Skeletal muscle tissue (tissue), 3 donors: ENCODE measurements at regions not wholly inside any gene's neighbourhood (a gene's known extent, or its start where the extent isn't known, plus 50 kb on each side); places are given as distances from the start of the nearest gene placed in this dataset.

Experiments used
- H3K27ac ChIP-seq: one replicate; pipeline ENCODE4 v1.7.0; 2013; ENCODE audit warnings: mild to moderate bottlenecking, low read depth, low read length, inconsistent platforms
- H3K27me3 ChIP-seq, 3 donors: one replicate each; pipeline ENCODE4 v1.7.0; 2013; ENCODE audit warnings: low read length in 3 of 3; ENCODE audit not compliant: control insufficient read depth in 3 of 3, insufficient read depth in 3 of 3
- H3K36me3 ChIP-seq, 3 donors: one replicate each; pipeline ENCODE4 v1.7.0; 2013; ENCODE audit warnings: low read length in 3 of 3; ENCODE audit not compliant: control insufficient read depth in 3 of 3, insufficient read depth in 3 of 3
- H3K4me1 ChIP-seq, 3 donors: one replicate each; pipeline ENCODE4 v1.7.0; 2013; ENCODE audit warnings: low read length in 3 of 3, mild to moderate bottlenecking in 3 of 3; ENCODE audit not compliant: control insufficient read depth in 3 of 3, insufficient read depth in 3 of 3
- H3K4me3 ChIP-seq, 3 donors: one replicate each; pipeline ENCODE4 v1.7.0; 2013; ENCODE audit warnings: low read length in 3 of 3
- H3K9ac ChIP-seq, 3 donors: one replicate each; pipeline ENCODE4 v1.7.0; 2013; ENCODE audit warnings: low read length in 3 of 3, mild to moderate bottlenecking in 3 of 3, moderate library complexity in 2 of 3, low read depth in 1 of 3
- H3K9me3 ChIP-seq, 3 donors: one replicate each; pipeline ENCODE4 v1.7.0; 2013; ENCODE audit warnings: low read length in 3 of 3; ENCODE audit not compliant: control insufficient read depth in 3 of 3
- donor health status: Osteomylitis.

- Histone ChIP-seq H3K4me3 (no peak overlapping the region), H3K27me3 (peaks cover 0 to 2% (median 0%) of the 10 kb centered on the region in 3 donors), H3K9ac (no peak overlapping the region), H3K36me3 (no peaks in the 10 kb centered on the region), H3K27ac (no peak overlapping the region), H3K9me3 (no peaks in the 10 kb centered on the region), H3K4me1 (peaks cover 12 to 14% (median 13%) of the 10 kb centered on the region in 3 donors)
Observed at GRCh38 chr4:184953971-184954370, 64.3 kb upstream of the HELT start.

DNA sequence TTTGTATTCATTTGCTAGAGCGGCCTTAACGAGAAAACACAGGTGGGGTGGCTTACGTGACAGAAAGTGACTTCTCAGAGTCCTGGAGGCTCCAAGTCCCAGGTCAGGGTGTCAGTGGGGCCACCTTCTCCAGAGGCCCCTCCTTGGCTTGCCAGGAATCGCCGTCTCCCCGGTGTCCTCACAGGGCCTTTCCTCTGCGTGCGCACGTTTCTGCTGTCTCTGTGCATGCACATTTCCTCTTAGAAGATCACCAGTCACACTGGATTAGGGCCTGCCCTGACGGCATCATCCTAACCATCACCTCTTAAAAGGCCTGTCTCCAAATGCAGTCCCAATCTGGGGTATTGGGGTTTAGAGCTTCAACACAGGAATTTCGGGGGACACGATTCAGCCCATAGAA lies 63.8 kb upstream of the HELT start:
- Histone ChIP-seq H3K9ac (no peak overlapping the region), H3K27me3 (no peaks in the 10 kb centered on the region), H3K9me3 (no peaks in the 10 kb centered on the region), H3K4me3 (no peak overlapping the region), H3K4me1 (peaks cover 12 to 18% (median 16%) of the 10 kb centered on the region in 3 donors), H3K36me3 (no peaks in the 10 kb centered on the region), H3K27ac (no peak overlapping the region)

GRCh38 chr4:184955116-184955515 lies 63.2 kb upstream of the HELT start:
- no peak overlapping the region for H3K4me3 ChIP-seq
- H3K27ac ChIP-seq = no peak overlapping the region
- H3K27me3 ChIP-seq = no peaks in the 10 kb centered on the region
- H3K4me1 ChIP-seq = peaks cover 12 to 18% (median 16%) of the 10 kb centered on the region in 3 donors
- no peak overlapping the region for H3K9ac ChIP-seq
- H3K9me3 ChIP-seq = no peaks in the 10 kb centered on the region
- no peaks in the 10 kb centered on the region for H3K36me3 ChIP-seq

DNA sequence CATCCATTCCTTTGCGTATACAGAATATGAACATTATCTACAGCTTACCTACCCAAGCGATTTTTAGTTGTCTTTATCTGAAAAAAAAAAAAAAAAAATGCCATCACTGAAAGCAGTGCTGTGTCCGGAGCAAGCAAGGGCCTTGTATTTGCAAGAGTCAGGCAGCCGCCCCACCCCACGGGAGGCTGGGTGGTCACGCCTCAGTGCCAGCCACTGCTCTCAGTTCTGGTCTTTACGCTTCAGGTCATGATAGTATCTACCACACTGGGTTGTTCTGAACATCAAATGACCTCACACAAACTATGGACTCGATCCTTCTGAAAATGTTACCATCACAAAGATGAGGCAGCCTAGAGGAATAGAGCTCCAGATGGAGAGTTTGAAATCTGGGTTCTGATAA lies 62.7 kb upstream of the HELT start:
- H3K27me3 ChIP-seq = no peaks in the 10 kb centered on the region
- peaks cover 12 to 18% (median 16%) of the 10 kb centered on the region in 3 donors for H3K4me1 ChIP-seq
- H3K36me3 ChIP-seq = no peaks in the 10 kb centered on the region
- no peak overlapping the region for H3K9ac ChIP-seq
- H3K4me3 ChIP-seq = no peak overlapping the region
- H3K27ac ChIP-seq = no peak overlapping the region
- H3K9me3 ChIP-seq = no peaks in the 10 kb centered on the region

DNA sequence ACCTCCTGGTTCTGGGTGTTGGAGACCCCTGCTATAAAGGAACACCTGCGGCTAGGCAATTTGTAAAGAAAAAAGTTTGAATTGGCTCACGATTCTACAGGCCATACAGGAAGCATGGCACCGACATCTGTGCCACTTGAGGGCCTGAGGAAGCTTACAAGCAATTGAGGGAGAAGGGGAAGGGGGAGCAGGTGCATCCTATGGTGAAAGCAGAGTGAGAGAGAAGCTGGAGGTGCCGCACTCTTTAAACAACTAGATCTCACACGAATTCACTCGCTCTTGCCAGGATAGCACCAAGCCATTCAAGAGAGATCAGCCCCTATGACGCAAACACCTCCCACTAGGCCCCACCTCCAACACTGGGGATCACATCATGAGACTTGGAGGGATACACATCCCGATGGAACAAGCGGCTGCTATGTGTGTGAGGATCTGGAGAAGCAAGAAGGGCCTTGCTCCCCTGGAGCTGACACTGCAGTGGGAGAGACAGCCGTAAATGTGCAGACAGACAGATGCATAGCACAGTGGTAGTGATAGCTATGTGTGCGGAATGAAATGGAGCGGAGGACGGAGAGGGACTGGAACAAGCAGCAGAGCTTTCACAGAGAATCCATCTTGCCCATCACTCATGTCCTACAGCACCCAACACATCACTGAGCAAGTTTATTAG lies 60.7 kb upstream of the HELT start:
- H3K9me3 ChIP-seq = no peaks in the 10 kb centered on the region
- H3K9ac ChIP-seq = no peak overlapping the region
- no peak overlapping the region for H3K27ac ChIP-seq
- peaks cover 0 to 3% (median 0%) of the 10 kb centered on the region in 3 donors for H3K27me3 ChIP-seq
- H3K36me3 ChIP-seq = no peaks in the 10 kb centered on the region
- H3K4me3 ChIP-seq = peak overlapping the region in 1 of 3 donors; percentile 0
- peaks cover 16 to 18% (median 16%) of the 10 kb centered on the region in 3 donors for H3K4me1 ChIP-seq

GRCh38 chr4:184958127-184958922 lies 60.0 kb upstream of the HELT start:
- Histone ChIP-seq H3K27ac (no peak overlapping the region), H3K36me3 (no peaks in the 10 kb centered on the region), H3K4me1 (peaks cover 16 to 18% (median 16%) of the 10 kb centered on the region in 3 donors), H3K4me3 (peak overlapping the region in 1 of 3 donors; percentile 0), H3K9ac (no peak overlapping the region), H3K27me3 (peaks cover 0 to 3% (median 0%) of the 10 kb centered on the region in 3 donors), H3K9me3 (no peaks in the 10 kb centered on the region)

- Histone ChIP-seq H3K9me3 (no peaks in the 10 kb centered on the region), H3K4me3 (no peak overlapping the region), H3K27ac (no peak overlapping the region), H3K36me3 (no peaks in the 10 kb centered on the region), H3K9ac (no peak overlapping the region), H3K4me1 (peaks cover 16 to 18% (median 16%) of the 10 kb centered on the region in 3 donors), H3K27me3 (peaks cover 0 to 3% (median 0%) of the 10 kb centered on the region in 3 donors)
Observed at GRCh38 chr4:184958923-184959210, 59.4 kb upstream of the HELT start.

DNA sequence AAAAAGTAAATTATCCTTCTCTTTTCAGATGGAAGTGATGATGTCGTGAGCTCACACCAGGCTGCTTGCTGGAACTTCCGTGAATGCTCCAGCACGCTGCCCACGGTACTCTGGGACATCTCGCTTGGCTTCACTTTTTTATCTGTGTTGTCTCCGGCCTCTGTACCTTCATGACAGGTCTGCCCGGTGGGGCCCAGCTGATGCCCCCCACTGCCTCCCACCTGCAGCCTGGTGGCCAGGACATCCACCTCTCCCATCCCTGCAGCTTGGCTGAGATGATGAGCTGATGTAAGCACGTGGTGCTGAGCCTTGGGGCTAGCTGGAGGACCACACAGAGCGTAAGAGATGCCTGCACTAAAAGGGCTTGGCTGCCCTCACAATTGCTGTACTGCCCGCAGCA lies 59.0 kb upstream of the HELT start:
- no peak overlapping the region for H3K9ac ChIP-seq
- no peak overlapping the region for H3K4me3 ChIP-seq
- H3K27ac ChIP-seq = no peak overlapping the region
- peaks cover 16 to 18% (median 16%) of the 10 kb centered on the region in 3 donors for H3K4me1 ChIP-seq
- no peaks in the 10 kb centered on the region for H3K36me3 ChIP-seq
- peaks cover 0 to 3% (median 0%) of the 10 kb centered on the region in 3 donors for H3K27me3 ChIP-seq
- no peaks in the 10 kb centered on the region for H3K9me3 ChIP-seq

GRCh38 chr4:184959786-184960185 lies 58.5 kb upstream of the HELT start:
- peaks cover 0 to 3% (median 0%) of the 10 kb centered on the region in 3 donors for H3K27me3 ChIP-seq
- H3K4me3 ChIP-seq = no peak overlapping the region
- H3K9ac ChIP-seq = no peak overlapping the region

DNA sequence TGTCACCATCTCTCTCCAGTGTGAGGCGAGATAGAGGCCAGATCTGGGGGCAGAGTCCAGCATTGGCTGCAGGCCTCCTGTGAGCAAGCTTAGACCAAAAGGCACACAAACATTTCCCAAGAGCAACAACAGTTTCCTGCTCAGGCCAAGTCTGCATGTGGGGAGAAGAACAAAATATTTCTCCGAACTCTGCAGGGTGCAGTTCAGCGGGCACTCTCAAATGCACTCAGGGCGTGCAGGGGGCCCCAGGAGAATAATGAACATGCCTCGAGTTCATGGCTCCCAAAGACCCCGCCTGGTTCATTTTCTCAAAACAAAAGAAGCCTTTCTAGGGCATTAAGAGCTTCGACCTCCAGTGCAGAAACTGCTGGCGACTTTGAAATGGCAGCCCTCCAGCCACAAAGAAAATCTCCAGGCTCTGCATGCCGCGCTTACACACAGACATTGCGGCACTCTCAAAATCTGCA lies 57.8 kb upstream of the HELT start:
- no peak overlapping the region for H3K4me3 ChIP-seq
- H3K9me3 ChIP-seq = no peaks in the 10 kb centered on the region
- H3K27me3 ChIP-seq = peaks cover 0 to 3% (median 0%) of the 10 kb centered on the region in 3 donors
- H3K9ac ChIP-seq = no peak overlapping the region
- no peaks in the 10 kb centered on the region for H3K36me3 ChIP-seq
- H3K27ac ChIP-seq = no peak overlapping the region
- peaks cover 16 to 18% (median 16%) of the 10 kb centered on the region in 3 donors for H3K4me1 ChIP-seq

More at GRCh38 chr4:184959786-184960185, 58.5 kb upstream of the HELT start:
- H3K36me3 ChIP-seq = no peaks in the 10 kb centered on the region
- no peaks in the 10 kb centered on the region for H3K9me3 ChIP-seq
- H3K4me1 ChIP-seq = peaks cover 16 to 18% (median 16%) of the 10 kb centered on the region in 3 donors
- no peak overlapping the region for H3K27ac ChIP-seq
